Frontal cortex (tissue), 3 donors: ENCODE measurements at regions not wholly inside any gene's neighbourhood (a gene's known extent, or its start where the extent isn't known, plus 50 kb on each side); places are given as distances from the start of the nearest gene placed in this dataset.
"Not testable (repeated sequence)": the region's sequence is repeated elsewhere in the genome, so short reads cannot be mapped to it uniquely, and the experiment has no call there.

Source experiments
- DNase-seq, 2 donors: peaks; one replicate each; pipeline ENCODE4 v3.0.0; 2012; ENCODE audit warnings: low spot score in 2 of 2
- FAIRE-seq: peaks from 2 replicates; lab custom pipeline; 2012; peaks lifted over from hg19 to GRCh38; lab: Jason Lieb, UNC
- donor health status: control.
- donor health status: control.
- donor health status: control.

- no peak for FAIRE-seq
- DNase-seq = no peak
These were observed 293.4 kb upstream of the BOD1L1 start for GRCh38 chr4:13920901-13921300.

DNA sequence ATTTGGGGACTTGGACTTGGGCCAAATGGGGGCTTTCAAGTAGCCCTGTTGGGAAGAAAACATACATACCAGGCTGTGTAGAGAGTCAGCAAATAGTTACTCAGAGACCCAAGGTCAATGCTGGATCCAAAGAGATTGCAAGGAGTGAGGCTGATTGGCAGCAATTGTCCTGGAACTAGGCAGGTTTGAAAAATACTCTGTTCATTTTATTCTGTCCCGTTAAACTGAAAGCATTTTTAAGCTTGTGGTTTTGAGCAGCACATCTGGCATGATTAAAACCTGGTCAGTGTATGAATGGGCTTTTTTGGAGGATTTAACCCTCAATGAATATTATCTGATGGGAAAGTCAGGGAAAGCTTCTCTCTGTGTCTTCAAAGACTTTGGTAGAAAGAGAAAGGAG is 294.3 kb upstream of the BOD1L1 start:
- DNase-seq (no peak), FAIRE-seq (no peak)

- FAIRE-seq (no peak), DNase-seq (no peak)
These were observed 294.9 kb upstream of the BOD1L1 start for GRCh38 chr4:13922459-13922858.

DNA sequence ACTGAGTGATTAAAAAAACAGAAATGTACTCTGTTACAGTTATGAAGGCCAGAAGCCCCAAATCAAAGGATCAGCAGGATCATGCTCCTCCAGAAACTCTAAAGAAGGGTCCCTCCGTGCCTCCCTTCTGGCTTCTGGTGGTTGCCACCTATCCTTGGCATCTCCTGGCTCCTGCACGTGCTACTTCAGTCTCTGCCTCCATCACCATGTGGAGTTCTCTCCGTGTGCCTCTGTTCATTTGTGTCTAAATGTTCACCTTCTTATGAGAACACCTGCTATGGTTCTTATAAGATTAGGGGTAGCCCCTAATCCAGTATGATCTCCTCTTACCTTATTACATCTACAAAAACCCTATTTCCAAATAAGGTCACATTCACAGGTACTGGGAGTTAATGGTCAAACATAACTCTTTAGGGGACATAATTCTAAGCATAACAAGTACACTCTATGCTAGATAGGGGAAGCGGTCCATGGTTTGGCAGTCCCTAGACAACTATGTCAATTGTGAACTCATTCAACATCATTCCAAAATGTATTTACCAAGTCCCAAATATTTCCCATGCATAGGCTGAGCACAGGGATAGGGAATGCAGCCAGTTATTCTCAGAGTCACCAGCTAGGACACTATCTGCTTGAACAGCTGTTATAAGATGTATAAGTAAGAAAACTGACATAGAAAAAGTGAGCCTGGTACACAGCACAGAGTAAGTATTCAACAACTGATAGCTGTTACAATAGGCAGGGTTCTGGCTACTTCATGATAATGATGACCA is 295.5 kb upstream of the BOD1L1 start:
- FAIRE-seq (no peak), DNase-seq (no peak)

DNA sequence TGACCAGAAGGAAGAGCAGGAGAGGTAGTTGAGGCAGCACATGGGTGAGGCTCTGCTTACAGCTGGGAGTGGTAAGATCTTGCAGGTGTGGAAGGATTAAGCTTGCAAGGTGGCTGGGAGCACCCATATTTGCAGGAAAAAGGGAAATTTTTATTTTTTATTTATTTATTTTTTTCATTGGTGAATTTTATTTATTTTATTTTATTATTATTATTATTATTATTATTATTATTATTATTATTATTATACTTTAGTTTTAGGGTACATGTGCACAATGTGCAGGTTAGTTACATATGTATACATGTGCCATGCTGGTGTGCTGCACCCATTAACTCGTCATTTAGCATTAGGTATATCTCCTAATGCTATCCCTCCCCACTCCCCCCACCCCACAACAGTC is 297.4 kb upstream of the BOD1L1 start:
- not testable (repeated sequence) for DNase-seq, FAIRE-seq

- DNase-seq (no peak), FAIRE-seq (no peak)
These were observed 300.7 kb upstream of the BOD1L1 start for GRCh38 chr4:13928214-13928613.

DNA sequence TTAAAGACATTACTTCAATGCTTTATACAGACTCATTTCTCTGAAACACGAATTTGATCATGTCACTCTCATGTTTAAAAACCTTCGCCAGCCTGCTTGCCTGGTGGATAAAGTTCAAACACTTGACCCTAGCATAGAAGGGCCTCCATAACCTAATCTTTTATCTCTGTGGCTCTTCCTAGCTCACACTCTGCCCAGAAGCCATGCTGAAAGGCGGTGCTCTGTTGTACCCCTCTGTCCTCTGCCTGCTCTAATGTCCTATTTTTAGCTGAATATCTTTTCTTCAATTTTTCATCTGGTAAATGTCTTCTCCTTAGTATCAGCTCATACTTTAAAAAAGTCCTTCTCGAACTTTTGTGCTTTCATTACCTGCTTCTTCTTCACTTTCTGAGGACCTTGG is 302.6 kb upstream of the BOD1L1 start:
- no peak for DNase-seq
- FAIRE-seq = no peak

- FAIRE-seq (no peak), DNase-seq (no peak)
These were observed 305.7 kb upstream of the BOD1L1 start for GRCh38 chr4:13933191-13933590.

DNA sequence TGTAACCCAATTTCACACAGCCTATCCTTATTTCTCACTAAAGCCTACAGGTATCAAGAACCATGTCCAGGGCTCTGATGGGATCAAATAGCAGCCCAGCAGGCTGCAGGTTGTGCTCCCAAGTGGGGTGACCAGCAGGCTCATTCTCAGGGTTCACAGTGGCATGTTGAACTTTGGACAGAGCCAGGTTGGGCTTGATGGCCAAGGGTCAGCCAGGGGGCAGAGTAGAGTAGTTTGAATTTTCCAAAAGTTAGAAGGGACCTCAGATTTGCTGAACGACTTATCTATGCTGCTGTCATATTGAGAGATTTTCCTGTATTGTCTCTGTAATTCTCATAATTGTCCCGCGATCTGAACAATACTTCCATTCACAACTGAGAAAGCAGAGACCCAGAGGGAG is 310.8 kb upstream of the BOD1L1 start:
- FAIRE-seq (no peak), DNase-seq (no peak)

DNA sequence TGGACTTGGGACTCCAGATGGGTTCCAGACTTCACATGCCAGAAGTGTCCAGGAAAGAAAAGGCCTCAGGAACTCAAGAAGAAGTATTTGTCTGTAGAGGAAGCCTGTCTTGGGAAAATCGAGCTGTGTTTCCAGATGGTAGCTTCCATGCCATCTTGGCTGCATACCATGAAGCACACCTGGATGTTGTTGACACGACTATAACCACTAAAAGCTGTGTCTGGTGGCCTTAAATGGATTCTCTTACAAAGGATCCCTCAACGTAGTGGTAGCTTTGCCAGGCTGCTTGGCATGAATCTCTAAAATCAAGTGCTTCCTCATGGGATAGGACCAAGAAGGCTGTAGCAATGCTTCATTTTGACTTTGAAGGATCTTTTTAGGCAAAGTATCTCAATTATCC is 313.4 kb upstream of the BOD1L1 start:
- no peak for DNase-seq
- FAIRE-seq = no peak

DNA sequence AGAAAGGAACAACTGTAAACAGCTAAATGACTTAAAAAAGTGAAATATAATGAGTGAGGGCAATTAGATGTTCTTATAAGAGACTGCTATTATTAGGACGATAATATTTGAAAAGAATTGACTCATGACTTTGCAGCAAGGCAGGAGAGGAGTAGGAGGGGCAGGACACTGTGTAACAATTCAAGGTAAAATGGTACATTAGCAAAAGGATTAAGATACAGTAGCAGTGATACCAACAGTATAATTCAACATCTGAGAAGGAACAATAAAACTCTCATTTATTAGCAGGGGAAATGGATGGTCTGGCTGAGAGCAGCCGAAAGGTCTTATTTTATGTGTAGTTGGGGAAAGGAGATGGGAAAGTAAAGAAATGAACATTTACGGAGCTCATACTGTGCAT is 315.5 kb upstream of the BOD1L1 start:
- FAIRE-seq = no peak
- no peak for DNase-seq

- FAIRE-seq = no peak
- DNase-seq = no peak
These were observed 316.6 kb upstream of the BOD1L1 start for GRCh38 chr4:13944095-13944511.

DNA sequence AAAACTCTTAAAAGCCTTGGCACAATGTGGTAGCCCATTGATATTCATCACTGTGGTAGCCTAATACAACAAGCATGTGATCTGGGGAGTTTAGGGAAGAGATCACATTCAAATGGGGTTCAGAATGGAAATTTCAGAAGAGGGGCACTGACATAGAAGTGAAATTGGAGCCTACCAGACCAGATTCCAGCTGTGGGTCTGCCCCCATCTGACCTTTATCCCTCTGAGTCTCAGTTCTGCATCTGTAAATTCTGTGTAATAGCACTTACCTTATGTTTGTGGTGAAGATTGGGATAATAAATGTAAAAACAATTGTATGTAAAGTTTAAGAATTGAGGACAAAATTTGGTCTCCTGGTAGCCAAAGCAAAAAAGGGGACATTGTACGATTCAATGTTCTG is 320.4 kb upstream of the BOD1L1 start:
- FAIRE-seq = no peak

DNA sequence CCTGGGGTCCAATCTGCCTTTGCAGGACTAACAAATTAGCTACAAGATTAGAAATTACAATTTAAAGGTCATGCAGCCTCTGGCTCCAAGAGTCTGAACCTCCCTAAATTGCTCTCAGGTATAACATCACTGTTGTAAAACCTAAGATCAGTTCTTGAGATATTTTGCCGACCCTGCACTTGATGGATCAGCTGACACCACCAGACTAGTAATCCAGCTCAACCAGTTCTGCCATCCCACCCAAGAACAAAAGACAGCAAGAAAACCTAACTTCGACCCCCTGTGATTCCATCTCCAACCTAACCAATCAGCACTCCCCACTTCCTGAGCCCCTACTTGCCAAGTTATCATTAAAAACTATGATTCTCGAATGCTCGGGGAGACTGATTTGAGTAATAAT is 323.0 kb upstream of the BOD1L1 start:
- no peak for FAIRE-seq
- DNase-seq = no peak

More for the DNA sequence above, 320.4 kb upstream of the BOD1L1 start:
- no peak for DNase-seq

DNA sequence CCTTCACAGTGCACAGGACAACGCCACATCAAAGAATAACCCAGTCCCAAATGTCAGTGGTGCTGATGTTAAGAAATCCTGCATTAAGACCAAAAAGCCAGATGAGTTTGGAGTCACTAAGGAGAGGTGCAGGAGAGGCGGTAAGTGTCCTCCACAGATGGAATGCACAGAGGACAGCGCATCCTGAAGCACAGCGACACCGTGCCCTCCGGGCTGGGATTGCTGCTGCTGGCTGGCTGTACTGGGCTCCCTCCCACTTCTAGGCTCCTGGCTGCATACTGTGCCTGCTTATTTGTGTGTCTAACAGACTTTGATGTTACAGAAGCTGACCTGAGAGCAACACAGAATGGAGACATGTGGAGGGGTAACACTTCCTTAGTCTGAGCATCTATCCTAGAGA is 325.6 kb upstream of the BOD1L1 start:
- no peak for DNase-seq
- no peak for FAIRE-seq

- FAIRE-seq = no peak
- DNase-seq = no peak
These were observed 328.0 kb upstream of the BOD1L1 start for GRCh38 chr4:13955551-13955950.

GRCh38 chr4:13956947-13957346 is 329.4 kb upstream of the BOD1L1 start:
- FAIRE-seq (no peak), DNase-seq (no peak)

- FAIRE-seq = no peak
- no peak for DNase-seq
These were observed 330.3 kb upstream of the BOD1L1 start for GRCh38 chr4:13957871-13958270.

DNA sequence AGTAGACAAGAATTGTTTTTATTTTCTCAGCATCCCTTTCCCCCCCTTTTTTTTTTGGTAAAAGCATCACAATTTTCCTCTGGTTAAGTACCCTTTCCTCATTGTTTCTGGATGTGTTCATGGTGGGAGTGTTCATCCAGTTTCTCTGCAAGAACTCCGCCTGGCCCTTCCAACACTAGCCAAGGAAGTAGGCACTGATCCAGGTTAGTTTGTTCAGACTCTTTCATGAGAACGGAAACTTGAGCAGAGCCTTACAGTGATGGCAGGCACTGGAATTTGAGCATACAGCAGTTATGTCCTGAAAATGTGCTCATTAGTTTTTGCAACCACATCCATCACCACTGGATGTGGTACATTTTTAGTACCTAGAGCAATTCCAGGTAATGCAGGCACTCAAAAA is 336.1 kb upstream of the BOD1L1 start:
- FAIRE-seq = no peak

GRCh38 chr4:13966231-13967195 is 339.0 kb upstream of the BOD1L1 start:
- no peak for DNase-seq
- no peak for FAIRE-seq

More for the DNA sequence above, 336.1 kb upstream of the BOD1L1 start:
- DNase-seq = no peak

DNA sequence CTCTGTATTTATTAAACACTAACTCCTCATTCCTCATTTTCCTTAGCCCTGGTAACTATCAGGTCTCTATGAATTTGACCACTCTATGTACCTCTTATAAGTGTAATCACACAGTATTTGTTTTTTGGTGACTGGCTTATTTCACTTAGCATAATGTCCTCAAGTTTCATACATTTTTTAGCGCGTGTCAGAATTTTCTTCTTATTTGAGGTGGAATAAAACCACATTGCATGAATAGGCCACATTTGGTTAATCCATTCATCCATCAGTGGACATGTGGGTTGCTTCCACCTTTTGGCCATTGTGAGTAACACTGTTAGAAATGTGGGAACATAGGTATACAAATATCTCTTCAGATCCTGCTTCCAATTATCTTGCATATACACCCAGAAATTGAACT is 341.2 kb upstream of the BOD1L1 start:
- DNase-seq (no peak), FAIRE-seq (no peak)
